GM23248 (cell line): ENCODE measurements at regions not wholly inside any gene's neighbourhood (a gene's known extent, or its start where the extent isn't known, plus 50 kb on each side); places are given as distances from the start of the nearest gene placed in this dataset.

ENCODE experiments used
- EZH2 ChIP-seq: fragments of 200-600 bp; sonication (generic); IDR thresholded peaks from 2 replicates; pipeline ENCODE4 v1.6.1; 2018; ENCODE audit warnings: antibody characterized with exemption, mild to moderate bottlenecking; ENCODE audit not compliant: insufficient read depth, poor library complexity, severe bottlenecking
- EZH2phosphoT487 ChIP-seq: fragments of 200-600 bp; sonication (generic); IDR thresholded peaks from 2 replicates; pipeline ENCODE4 v1.6.1; 2018; ENCODE audit warnings: antibody characterized with exemption, moderate library complexity, mild to moderate bottlenecking, low read depth; ENCODE audit not compliant: insufficient read depth

DNA sequence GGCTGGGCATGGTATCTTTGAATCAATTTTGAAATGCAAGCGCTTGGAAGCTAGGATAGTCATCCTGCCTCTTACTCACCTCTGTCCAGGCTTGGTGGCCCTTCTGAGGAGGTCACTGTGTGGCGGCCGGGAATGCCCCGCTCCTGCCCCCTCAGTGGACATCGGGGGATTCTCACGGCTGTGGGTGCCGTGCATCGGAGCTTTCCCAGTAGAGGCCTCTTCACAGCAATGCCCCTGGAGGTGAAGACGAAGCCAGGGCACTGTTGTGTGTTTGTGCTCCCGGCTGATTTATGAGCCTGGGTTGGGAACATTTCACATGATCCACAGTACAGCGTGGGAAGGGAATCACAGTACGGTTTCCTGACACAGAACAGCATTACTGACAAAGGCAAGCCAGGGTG, 147.5 kb downstream of the NXNL2 start:
- no peak for TF ChIP-seq EZH2
- no peak for TF ChIP-seq EZH2phosphoT487
